Caco-2 (cell line): ENCODE measurements at regions not wholly inside any gene's neighbourhood (a gene's known extent, or its start where the extent isn't known, plus 50 kb on each side); places are given as distances from the start of the nearest gene placed in this dataset.

Experiments
- BruUV-seq: library from RNA; stranded (reverse); fragments of 400-500 nt; replicated peaks from 2 replicates; lab custom pipeline; 2021; lab: Mats Ljungman, UMichigan
- CTCF ChIA-PET: fragments of 300-600 bp; sonication (Branson Sonifier 250); formaldehyde crosslinking; loops from one replicate; lab custom pipeline; 2022; ENCODE audit warnings: antibody characterized with exemption; lab: Charles Lee
- POLR2A ChIA-PET: fragments of 300-600 bp; sonication (Branson Sonifier 250); formaldehyde crosslinking; loops from one replicate; lab custom pipeline; 2022; ENCODE audit warnings: antibody characterized with exemption; lab: Charles Lee
- DNase-seq, 2 experiments: peaks; one replicate each; pipeline versions ENCODE4 v3.0.0 to v3.0.0-alpha.2; 2020 to 2022
- H3K27me3 ChIP-seq: replicated peaks from 2 replicates; pipeline ENCODE4 v1.6.0; 2011; ENCODE audit warnings: low read length; ENCODE audit not compliant: control insufficient read depth, insufficient read depth
- H3K36me3 ChIP-seq: 2 replicates; pipeline ENCODE4 v1.5.1; 2011; ENCODE audit warnings: low read length; ENCODE audit not compliant: control insufficient read depth, insufficient read depth
- H3K4me1 ChIP-seq: fragments of 250-450 bp; sonication (Bioruptor Pico); 2 replicates; pipeline ENCODE4 v1.5.1; 2020; ENCODE audit warnings: mild to moderate bottlenecking
- H3K4me3 ChIP-seq: 2 replicates; pipeline ENCODE4 v1.5.1; 2011; ENCODE audit warnings: low read depth, mild to moderate bottlenecking, control low read depth, low read length
- H3K9me3 ChIP-seq: fragments of 250-450 bp; sonication (Bioruptor Pico); 2 replicates; pipeline ENCODE4 v1.5.1; 2020; ENCODE audit warnings: mild to moderate bottlenecking, moderate library complexity
- H3K27ac Mint-ChIP-seq: one replicate; pipeline ENCODE4 v1.8.0; 2022; ENCODE audit warnings: mixed read lengths; ENCODE audit not compliant: unreplicated experiment
- H3K27me3 Mint-ChIP-seq: one replicate; pipeline ENCODE4 v1.8.0; 2022; ENCODE audit warnings: mixed read lengths; ENCODE audit not compliant: insufficient read depth, unreplicated experiment
- H3K36me3 Mint-ChIP-seq: one replicate; pipeline ENCODE4 v1.8.0; 2022; ENCODE audit warnings: mild to moderate bottlenecking, mixed read lengths; ENCODE audit not compliant: insufficient read depth, unreplicated experiment
- H3K4me1 Mint-ChIP-seq: one replicate; pipeline ENCODE4 v1.8.0; 2022; ENCODE audit warnings: low read depth, mixed read lengths; ENCODE audit not compliant: unreplicated experiment
- H3K4me3 Mint-ChIP-seq: one replicate; pipeline ENCODE4 v1.8.0; 2022; ENCODE audit warnings: mild to moderate bottlenecking, moderate library complexity, mixed read lengths; ENCODE audit not compliant: unreplicated experiment
- H3K9me3 Mint-ChIP-seq: one replicate; pipeline ENCODE4 v1.8.0; 2022; ENCODE audit warnings: mixed read lengths; ENCODE audit not compliant: unreplicated experiment
- intact Hi-C: fragments of 100-400 bp; cut with micrococcal nuclease; formaldehyde crosslinking; loops from one replicate; pipeline ENCODE4 v1.10.0; 2022; ENCODE audit not compliant: unreplicated experiment
- TF ChIP-seq, protein P1 (sequence below), 2 experiments: fragments of 200-600 bp in 1 of 2; IDR thresholded peaks; 1 replicate in 1 of 2; 2 replicates in 1 of 2; pipeline versions ENCODE4 v1.5.1 to v1.8.0; 2011 to 2022; ENCODE audit warnings: antibody characterized with exemption in 1 of 2, control low read depth in 1 of 2, inconsistent platforms in 1 of 2, low read depth in 1 of 2, low read length in 1 of 2, mild to moderate bottlenecking in 1 of 2, moderate library complexity in 1 of 2; ENCODE audit not compliant: insufficient read depth in 1 of 2, severe bottlenecking in 1 of 2, unreplicated experiment in 1 of 2

DNA sequence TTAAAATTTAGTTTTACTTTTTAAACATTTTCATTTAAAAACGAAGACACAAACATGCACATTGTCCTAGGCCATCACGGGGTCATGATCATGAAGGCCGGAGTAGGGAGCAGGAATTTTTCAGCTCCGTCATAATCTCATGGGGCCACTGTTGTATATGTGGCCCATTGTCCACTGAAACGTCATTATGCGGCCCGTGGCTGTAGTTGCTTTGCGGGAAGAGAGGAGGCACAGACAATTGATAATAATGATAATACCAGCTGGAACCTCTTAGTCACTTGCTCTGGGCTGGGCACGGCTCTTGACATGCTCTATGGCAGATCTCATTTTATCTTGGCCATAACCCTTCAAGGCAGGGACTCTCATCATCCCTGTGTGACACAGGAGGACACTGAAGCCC, 56.5 kb upstream of the FNDC1 start:
- peaks cover 4% of the 10 kb centered on the region for H3K27me3 Mint-ChIP-seq
- H3K4me1 ChIP-seq: no peaks in the 10 kb centered on the region
- TF ChIP-seq, protein P1, sequence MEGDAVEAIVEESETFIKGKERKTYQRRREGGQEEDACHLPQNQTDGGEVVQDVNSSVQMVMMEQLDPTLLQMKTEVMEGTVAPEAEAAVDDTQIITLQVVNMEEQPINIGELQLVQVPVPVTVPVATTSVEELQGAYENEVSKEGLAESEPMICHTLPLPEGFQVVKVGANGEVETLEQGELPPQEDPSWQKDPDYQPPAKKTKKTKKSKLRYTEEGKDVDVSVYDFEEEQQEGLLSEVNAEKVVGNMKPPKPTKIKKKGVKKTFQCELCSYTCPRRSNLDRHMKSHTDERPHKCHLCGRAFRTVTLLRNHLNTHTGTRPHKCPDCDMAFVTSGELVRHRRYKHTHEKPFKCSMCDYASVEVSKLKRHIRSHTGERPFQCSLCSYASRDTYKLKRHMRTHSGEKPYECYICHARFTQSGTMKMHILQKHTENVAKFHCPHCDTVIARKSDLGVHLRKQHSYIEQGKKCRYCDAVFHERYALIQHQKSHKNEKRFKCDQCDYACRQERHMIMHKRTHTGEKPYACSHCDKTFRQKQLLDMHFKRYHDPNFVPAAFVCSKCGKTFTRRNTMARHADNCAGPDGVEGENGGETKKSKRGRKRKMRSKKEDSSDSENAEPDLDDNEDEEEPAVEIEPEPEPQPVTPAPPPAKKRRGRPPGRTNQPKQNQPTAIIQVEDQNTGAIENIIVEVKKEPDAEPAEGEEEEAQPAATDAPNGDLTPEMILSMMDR (IDR thresholded peaks at IDR 0.05; ENCODE audit: insufficient read depth in 1 of 2, low read depth in 1 of 2, low read length in 1 of 2, severe bottlenecking in 1 of 2, unreplicated experiment in 1 of 2): no peak
- ChIA-PET CTCF (no interaction called here), POLR2A (no interaction called here)
- intact Hi-C loops: no loop called here
- no peak for DNase-seq
- no peaks in the 10 kb centered on the region for H3K9me3 ChIP-seq
- BruUV-seq: no TSS peak
- no peak overlapping the region for H3K27ac Mint-ChIP-seq
- H3K9me3 Mint-ChIP-seq: no peaks in the 10 kb centered on the region
- H3K36me3 Mint-ChIP-seq: no peaks in the 10 kb centered on the region
- H3K4me3 ChIP-seq: no peak overlapping the region
- H3K4me1 Mint-ChIP-seq: no peaks in the 10 kb centered on the region
- H3K36me3 ChIP-seq: no peaks in the 10 kb centered on the region
- no peak overlapping the region for H3K4me3 Mint-ChIP-seq
- H3K27me3 ChIP-seq: no peaks in the 10 kb centered on the region

DNA sequence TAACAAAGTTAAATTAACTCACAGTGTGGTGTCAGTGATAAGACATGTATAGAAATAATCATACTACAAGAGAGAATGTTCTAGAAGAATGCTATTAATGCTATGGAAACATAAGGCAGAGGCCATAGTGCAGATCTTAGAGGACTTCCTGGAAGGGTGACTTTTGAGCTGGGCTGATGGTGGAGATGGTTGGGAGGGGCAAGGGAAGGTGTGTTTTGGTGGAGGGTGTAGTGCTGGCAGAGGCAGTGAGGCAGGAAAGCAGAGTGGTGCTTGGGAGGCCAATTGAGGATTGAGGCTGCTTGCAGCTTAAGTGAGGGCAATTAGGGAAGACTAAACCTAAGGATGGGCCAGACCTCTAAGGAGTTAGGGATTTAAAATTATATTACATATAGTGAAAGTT, 58.5 kb upstream of the FNDC1 start:
- ChIA-PET CTCF (interaction anchor here (0.7 to 1.3 kb wide), 2 partner anchors 11 to 68 kb away, joined by 3 to 7 read pairs; no protein-coding TSS in a partner anchor), POLR2A (no interaction called here)
- no TSS peak for BruUV-seq
- TF ChIP-seq, protein P1 (IDR thresholded peaks at IDR 0.05; ENCODE audit: insufficient read depth in 1 of 2, low read depth in 1 of 2, low read length in 1 of 2, severe bottlenecking in 1 of 2, unreplicated experiment in 1 of 2): no peak
- no peak overlapping the region for H3K4me3 Mint-ChIP-seq
- H3K36me3 Mint-ChIP-seq: no peaks in the 10 kb centered on the region
- no peak overlapping the region for H3K27ac Mint-ChIP-seq
- Histone ChIP-seq H3K4me1 (0 out of 2 replicates have a peak, but pooled peaks cover 4% of the 10 kb centered on the region), H3K36me3 (no peaks in the 10 kb centered on the region), H3K27me3 (no peaks in the 10 kb centered on the region), H3K4me3 (no peak overlapping the region), H3K9me3 (no peaks in the 10 kb centered on the region)
- no peak for DNase-seq
- intact Hi-C loops: no loop called here
- no peaks in the 10 kb centered on the region for H3K9me3 Mint-ChIP-seq
- no peaks in the 10 kb centered on the region for H3K4me1 Mint-ChIP-seq
- H3K27me3 Mint-ChIP-seq: no peaks in the 10 kb centered on the region

DNA sequence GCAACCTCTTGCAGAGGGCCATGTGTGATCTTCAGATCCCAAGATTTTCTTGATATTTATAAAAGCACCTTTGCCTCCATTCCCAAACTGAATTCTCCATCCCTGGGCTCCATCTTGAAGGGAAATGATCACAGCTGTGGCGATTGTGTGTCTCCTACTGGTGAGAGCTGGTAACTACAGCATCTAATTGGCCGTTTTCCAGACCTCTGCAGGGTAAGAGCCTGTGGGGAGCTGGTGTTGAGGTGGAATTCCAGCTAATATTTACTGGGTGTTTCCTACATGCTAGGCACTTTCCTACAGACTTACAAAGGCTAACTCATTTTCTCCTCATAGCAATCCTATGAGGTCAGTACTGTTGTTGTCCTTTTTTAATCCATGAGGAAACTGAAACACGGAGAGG, 59.2 kb upstream of the FNDC1 start:
- peak in 1 of 2 experiments; percentile 24 for DNase-seq
- POLR2A ChIA-PET: no interaction called here
- Mint-ChIP-seq H3K4me1 (no peaks in the 10 kb centered on the region), H3K27me3 (no peaks in the 10 kb centered on the region), H3K36me3 (no peaks in the 10 kb centered on the region), H3K27ac (no peak overlapping the region), H3K9me3 (no peaks in the 10 kb centered on the region), H3K4me3 (no peak overlapping the region)
- intact Hi-C loops: no loop called here
- TF ChIP-seq, protein P1 (IDR thresholded peaks at IDR 0.05; ENCODE audit: insufficient read depth in 1 of 2, low read depth in 1 of 2, low read length in 1 of 2, severe bottlenecking in 1 of 2, unreplicated experiment in 1 of 2): peak; percentile 45 to 64
- H3K4me3 ChIP-seq: no peak overlapping the region
- no peaks in the 10 kb centered on the region for H3K9me3 ChIP-seq
- H3K36me3 ChIP-seq: no peaks in the 10 kb centered on the region
- CTCF ChIA-PET: interaction anchor here (0.9 to 1.3 kb wide), 4 partner anchors 24 to 101 kb away, joined by 3 to 7 read pairs (median 5); no protein-coding TSS in a partner anchor
- H3K27me3 ChIP-seq: no peaks in the 10 kb centered on the region; the same call in 1 of the 2 replicates
- no TSS peak for BruUV-seq
- 0 out of 2 replicates have a peak, but pooled peaks cover 4% of the 10 kb centered on the region for H3K4me1 ChIP-seq
